Fibroblast of lung (primary cell): ENCODE measurements at regions not wholly inside any gene's neighbourhood (a gene's known extent, or its start where the extent isn't known, plus 50 kb on each side); places are given as distances from the start of the nearest gene placed in this dataset.

Source experiments
- CTCF ChIP-seq, 2 donors: IDR thresholded peaks in 1 of 2; conservative IDR thresholded peaks in 1 of 2; 1 replicate in 1 of 2; 2 replicates in 1 of 2; pipeline ENCODE4 v1.5.1; 2011 to 2012; ENCODE audit warnings: low read length in 2 of 2, control low read depth in 1 of 2, inconsistent platforms in 1 of 2, low read depth in 1 of 2, mild to moderate bottlenecking in 1 of 2
- EZH2 ChIP-seq: IDR thresholded peaks from 2 replicates; pipeline ENCODE4 v1.5.1; 2012; ENCODE audit warnings: low read length, control low read depth, mild to moderate bottlenecking; ENCODE audit errors: missing control alignments

GRCh38 chr16:88330971-88331890 lies 51.5 kb upstream of the ZNF469 start:
- TF ChIP-seq CTCF (conservative IDR thresholded peaks at IDR 0.05 in 1 of 2, IDR thresholded peaks at IDR 0.05 in 1 of 2; ENCODE audit: low read depth in 1 of 2, low read length in 2 of 2) (no peak), EZH2 (no peak)
